ENCODE measurements at regions not wholly inside any gene's neighbourhood (a gene's known extent, or its start where the extent isn't known, plus 50 kb on each side); places are given as distances from the start of the nearest gene placed in this dataset.

DNA sequence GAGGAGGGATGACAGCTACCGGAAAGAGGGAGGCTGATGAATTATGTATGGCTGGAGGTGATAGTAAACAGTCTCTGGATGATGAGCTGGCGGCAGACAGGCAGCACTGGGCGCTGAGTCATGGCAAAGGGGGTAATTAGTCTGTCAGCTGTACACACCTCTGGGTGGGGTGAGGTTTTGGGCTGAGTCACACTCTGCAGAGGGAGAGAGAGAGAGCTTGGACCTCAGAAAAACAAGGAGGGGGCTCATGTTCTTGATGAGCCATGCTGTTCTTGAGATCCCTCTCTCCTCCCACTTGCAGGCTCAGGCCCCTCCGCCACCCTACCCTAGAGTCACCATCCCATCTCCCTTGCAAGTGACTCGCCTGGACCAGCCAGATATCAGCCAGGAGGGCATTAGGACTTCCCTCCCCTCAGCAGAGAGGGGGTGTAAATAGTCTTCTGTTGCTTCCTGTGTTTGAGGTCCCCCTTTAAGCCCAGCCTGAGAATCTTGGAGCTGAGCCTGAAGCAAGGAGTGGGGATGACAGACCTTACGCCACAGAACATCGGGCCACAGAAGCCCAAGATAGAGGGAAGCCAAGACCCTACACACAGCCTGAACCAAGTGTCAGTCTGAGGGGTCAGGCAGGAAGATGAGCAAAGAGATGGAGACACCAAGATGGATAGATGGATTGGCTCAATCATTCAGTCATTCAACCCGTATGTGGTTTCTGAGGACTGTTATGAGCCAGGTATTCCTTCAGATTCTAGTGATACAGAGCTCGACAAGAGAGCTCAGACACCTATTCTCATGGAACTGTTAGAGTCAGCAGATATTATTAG lies 383.2 kb upstream of the CCL2 start:
- TF ChIP-seq, protein P1, sequence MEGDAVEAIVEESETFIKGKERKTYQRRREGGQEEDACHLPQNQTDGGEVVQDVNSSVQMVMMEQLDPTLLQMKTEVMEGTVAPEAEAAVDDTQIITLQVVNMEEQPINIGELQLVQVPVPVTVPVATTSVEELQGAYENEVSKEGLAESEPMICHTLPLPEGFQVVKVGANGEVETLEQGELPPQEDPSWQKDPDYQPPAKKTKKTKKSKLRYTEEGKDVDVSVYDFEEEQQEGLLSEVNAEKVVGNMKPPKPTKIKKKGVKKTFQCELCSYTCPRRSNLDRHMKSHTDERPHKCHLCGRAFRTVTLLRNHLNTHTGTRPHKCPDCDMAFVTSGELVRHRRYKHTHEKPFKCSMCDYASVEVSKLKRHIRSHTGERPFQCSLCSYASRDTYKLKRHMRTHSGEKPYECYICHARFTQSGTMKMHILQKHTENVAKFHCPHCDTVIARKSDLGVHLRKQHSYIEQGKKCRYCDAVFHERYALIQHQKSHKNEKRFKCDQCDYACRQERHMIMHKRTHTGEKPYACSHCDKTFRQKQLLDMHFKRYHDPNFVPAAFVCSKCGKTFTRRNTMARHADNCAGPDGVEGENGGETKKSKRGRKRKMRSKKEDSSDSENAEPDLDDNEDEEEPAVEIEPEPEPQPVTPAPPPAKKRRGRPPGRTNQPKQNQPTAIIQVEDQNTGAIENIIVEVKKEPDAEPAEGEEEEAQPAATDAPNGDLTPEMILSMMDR (IDR thresholded peaks at IDR 0.05) = no peak
- no peak for TF ChIP-seq POLR2A (IDR thresholded peaks at IDR 0.05)
